ENCODE measurements at regions not wholly inside any gene's neighbourhood (a gene's known extent, or its start where the extent isn't known, plus 50 kb on each side); places are given as distances from the start of the nearest gene placed in this dataset.

DNA sequence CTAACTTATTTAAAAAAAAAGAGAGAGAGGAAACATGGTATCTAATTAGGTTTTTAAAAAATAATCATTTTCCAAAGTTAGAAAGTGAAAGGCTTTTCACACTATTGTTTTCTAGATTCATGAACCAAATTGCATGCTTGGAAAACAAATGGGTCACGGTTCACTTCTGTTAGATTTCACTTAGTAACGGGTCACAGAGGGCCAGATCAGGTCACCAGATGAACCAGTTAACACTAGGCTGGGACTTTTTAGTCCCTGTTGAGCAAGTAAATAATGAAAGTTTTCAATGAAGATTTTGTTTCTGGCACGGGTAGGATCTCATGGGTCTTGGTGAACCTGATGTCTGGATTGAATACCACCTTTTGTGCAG is 207.2 kb upstream of the RFX3 start:
- intact Hi-C loops (cut with DNase I), result no loop called here

DNA sequence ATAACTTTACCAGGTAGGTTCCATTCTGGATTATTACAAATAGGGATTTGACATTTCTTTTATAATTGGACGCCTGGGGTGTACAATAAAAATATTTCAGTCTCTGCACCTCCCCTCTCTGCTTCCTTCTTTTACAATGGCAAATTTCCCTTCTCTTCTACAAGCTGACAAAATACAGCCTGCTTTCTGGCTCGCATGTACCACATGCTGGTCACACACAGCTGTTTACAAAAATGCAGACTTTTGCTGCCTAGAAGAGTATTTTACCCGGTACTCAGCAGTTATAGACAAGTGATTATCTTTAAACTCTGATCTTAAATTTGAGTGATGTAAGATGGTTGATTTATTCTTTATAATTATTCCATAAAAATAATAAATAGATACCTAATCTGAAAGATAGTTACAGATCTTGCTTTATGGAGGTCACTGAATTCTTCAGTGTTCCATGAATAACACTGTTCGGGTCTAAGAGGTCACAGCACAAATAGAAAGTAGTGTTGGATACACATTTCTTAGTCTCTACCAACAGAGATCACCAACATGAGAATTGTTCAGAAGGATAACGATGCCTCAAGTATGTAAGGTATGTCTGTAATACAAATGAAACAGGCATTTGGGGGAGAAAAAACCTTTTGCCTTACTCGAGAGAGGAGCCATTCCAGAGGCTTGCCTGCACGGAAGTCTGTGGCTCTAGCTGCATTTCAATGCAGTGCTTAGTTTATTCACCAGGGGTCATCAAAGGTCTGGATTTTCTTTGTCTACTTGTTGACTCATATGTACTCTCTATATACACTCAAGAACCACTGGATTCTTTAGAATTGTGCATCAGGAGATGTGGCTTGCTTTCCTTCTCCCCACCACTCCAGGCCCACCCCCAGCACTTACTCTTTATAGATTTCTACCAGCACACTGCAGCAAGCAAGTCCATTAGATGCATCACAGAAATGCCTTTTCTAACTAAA is 206.6 kb upstream of the RFX3 start:
- intact Hi-C loops (cut with DNase I), result no loop called here
- Histone ChIP-seq H3K36me3 (replicated peaks in 1 of 2; ENCODE audit: insufficient read depth in 1 of 2, low read depth in 2 of 2) (no peaks in the 10 kb centered on the region), H3K27me3 (no peaks in the 10 kb centered on the region), H3K4me3 (no peak overlapping the region), H3K27ac (peak overlapping the region in 2 of 4 donors; percentile 41 to 60), H3K9me3 (no peaks in the 10 kb centered on the region), H3K4me1 (no peaks in the 10 kb centered on the region)
- TF ChIP-seq, protein P1, sequence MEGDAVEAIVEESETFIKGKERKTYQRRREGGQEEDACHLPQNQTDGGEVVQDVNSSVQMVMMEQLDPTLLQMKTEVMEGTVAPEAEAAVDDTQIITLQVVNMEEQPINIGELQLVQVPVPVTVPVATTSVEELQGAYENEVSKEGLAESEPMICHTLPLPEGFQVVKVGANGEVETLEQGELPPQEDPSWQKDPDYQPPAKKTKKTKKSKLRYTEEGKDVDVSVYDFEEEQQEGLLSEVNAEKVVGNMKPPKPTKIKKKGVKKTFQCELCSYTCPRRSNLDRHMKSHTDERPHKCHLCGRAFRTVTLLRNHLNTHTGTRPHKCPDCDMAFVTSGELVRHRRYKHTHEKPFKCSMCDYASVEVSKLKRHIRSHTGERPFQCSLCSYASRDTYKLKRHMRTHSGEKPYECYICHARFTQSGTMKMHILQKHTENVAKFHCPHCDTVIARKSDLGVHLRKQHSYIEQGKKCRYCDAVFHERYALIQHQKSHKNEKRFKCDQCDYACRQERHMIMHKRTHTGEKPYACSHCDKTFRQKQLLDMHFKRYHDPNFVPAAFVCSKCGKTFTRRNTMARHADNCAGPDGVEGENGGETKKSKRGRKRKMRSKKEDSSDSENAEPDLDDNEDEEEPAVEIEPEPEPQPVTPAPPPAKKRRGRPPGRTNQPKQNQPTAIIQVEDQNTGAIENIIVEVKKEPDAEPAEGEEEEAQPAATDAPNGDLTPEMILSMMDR (IDR thresholded peaks at IDR 0.05), result peak; percentile 35 to 85 (median 71)
- no peak for TF ChIP-seq POLR2A (IDR thresholded peaks at IDR 0.05)
- peak; percentile 98 for ATAC-seq
- peak; percentile 28 to 74 (median 52) for DNase-seq
- 30 to 31% methylated on average over 7 of the region's 7 CpGs for whole genome bisulfite sequencing, 2 donors

More for the DNA sequence above, 207.2 kb upstream of the RFX3 start:
- ATAC-seq (no peak), DNase-seq (no peak)
- Histone ChIP-seq H3K27ac (no peak overlapping the region), H3K27me3 (no peaks in the 10 kb centered on the region), H3K4me3 (no peak overlapping the region), H3K9me3 (no peaks in the 10 kb centered on the region), H3K4me1 (no peaks in the 10 kb centered on the region), H3K36me3 (replicated peaks in 1 of 2; ENCODE audit: insufficient read depth in 1 of 2, low read depth in 2 of 2) (no peaks in the 10 kb centered on the region)
- 39 to 68% methylated on average over 3 of the region's 3 CpGs for WGBS, 2 donors
- no peak for TF ChIP-seq POLR2A (IDR thresholded peaks at IDR 0.05)
- TF ChIP-seq, protein P1 (IDR thresholded peaks at IDR 0.05), result no peak

- TF ChIP-seq, protein P1 (IDR thresholded peaks at IDR 0.05), result no peak
- no peak for TF ChIP-seq POLR2A (IDR thresholded peaks at IDR 0.05)
- no peak for DNase-seq
- Histone ChIP-seq H3K4me3 (no peak overlapping the region), H3K27me3 (no peaks in the 10 kb centered on the region), H3K9me3 (no peaks in the 10 kb centered on the region), H3K27ac (no peak overlapping the region), H3K4me1 (no peaks in the 10 kb centered on the region), H3K36me3 (replicated peaks in 1 of 2; ENCODE audit: insufficient read depth in 1 of 2, low read depth in 2 of 2) (no peaks in the 10 kb centered on the region)
- WGBS, 2 donors, result 58 to 66% methylated on average over 2 of the region's 2 CpGs
- no peak for ATAC-seq
- intact Hi-C loops (cut with DNase I), result no loop called here
These were observed 204.7 kb upstream of the RFX3 start for GRCh38 chr9:3730511-3730922.

- H3K9me3 ChIP-seq, result no peaks in the 10 kb centered on the region
- TF ChIP-seq, protein P1 (IDR thresholded peaks at IDR 0.05), result no peak
- no peak for TF ChIP-seq POLR2A (IDR thresholded peaks at IDR 0.05)
- no peaks in the 10 kb centered on the region for H3K36me3 ChIP-seq (replicated peaks in 1 of 2; ENCODE audit: insufficient read depth in 1 of 2, low read depth in 2 of 2)
- ATAC-seq (no peak), DNase-seq (no peak)
- H3K27ac ChIP-seq, result no peak overlapping the region
- no peak overlapping the region for H3K4me3 ChIP-seq
- H3K27me3 ChIP-seq, result no peaks in the 10 kb centered on the region
- H3K4me1 ChIP-seq, result no peaks in the 10 kb centered on the region
- intact Hi-C loops (cut with DNase I), result no loop called here
These were observed 195.3 kb upstream of the RFX3 start for GRCh38 chr9:3721096-3721495.

- intact Hi-C loops (cut with DNase I), result no loop called here
These were observed 193.5 kb upstream of the RFX3 start for GRCh38 chr9:3719286-3719685.

More at GRCh38 chr9:3719286-3719685, 193.5 kb upstream of the RFX3 start:
- Histone ChIP-seq H3K9me3 (no peaks in the 10 kb centered on the region), H3K27ac (no peak overlapping the region), H3K4me3 (no peak overlapping the region), H3K27me3 (no peaks in the 10 kb centered on the region), H3K36me3 (replicated peaks in 1 of 2; ENCODE audit: insufficient read depth in 1 of 2, low read depth in 2 of 2) (no peaks in the 10 kb centered on the region), H3K4me1 (no peaks in the 10 kb centered on the region)
- ATAC-seq (no peak), DNase-seq (no peak)
- TF ChIP-seq, protein P1 (IDR thresholded peaks at IDR 0.05), result no peak
- TF ChIP-seq POLR2A (IDR thresholded peaks at IDR 0.05), result no peak
